HepG2 (cell line): ENCODE measurements at regions not wholly inside any gene's neighbourhood (a gene's known extent, or its start where the extent isn't known, plus 50 kb on each side); places are given as distances from the start of the nearest gene placed in this dataset.

ENCODE experiments used
- ATAC-seq: fragments of 200-7000 bp; cut with Tn5 transposase; 3 replicates; pipeline ENCODE4 v1.9.1; 2020; ENCODE audit warnings: mild to moderate bottlenecking, moderate library complexity
- BruUV-seq: library from RNA; stranded (reverse); fragments of 400-500 nt; replicated peaks from 2 replicates; lab custom pipeline; 2021; lab: Mats Ljungman, UMichigan
- CTCF ChIA-PET: fragments of 300-600 bp; formaldehyde crosslinking; extraction: SDS; loops from one replicate; lab custom pipeline; 2021; ENCODE audit warnings: low total read pairs, inconsistent platforms, low intra/inter-chr PET ratio; lab: Yijun Ruan, JAX
- POLR2A ChIA-PET: fragments of 350-600 bp; sonication (Branson Sonifier 250); formaldehyde crosslinking; loops from one replicate; lab custom pipeline; 2020; ENCODE audit warnings: antibody characterized with exemption, inconsistent platforms; lab: Yijun Ruan, JAX
- DNase-seq: peaks from one replicate; pipeline ENCODE4 v3.0.0-alpha.2; 2015; ENCODE audit warnings: low spot score
- FAIRE-seq: peaks from 3 replicates; lab custom pipeline; 2011; peaks lifted over from hg19 to GRCh38; lab: Jason Lieb, UNC
- H2AFZ ChIP-seq: one replicate; pipeline ENCODE4 v1.6.1; 2011; ENCODE audit warnings: low read length, inconsistent platforms
- H3K27ac ChIP-seq: fragments of 300-600 bp; 3 replicates; pipeline ENCODE4 v1.8.0; 2011; ENCODE audit warnings: mixed run types, mild to moderate bottlenecking, mixed read lengths, low read length, inconsistent platforms; ENCODE audit not compliant: insufficient read depth; ENCODE audit errors: extremely low read length
- H3K27me3 ChIP-seq, 2 experiments: fragments of 200-600 bp in 1 of 2; 2 replicates in 1 of 2; 3 replicates in 1 of 2; pipeline versions ENCODE4 v1.6.0 to v1.8.0; 2011; ENCODE audit warnings: low read length in 2 of 2, mild to moderate bottlenecking in 2 of 2, moderate library complexity in 2 of 2, inconsistent platforms in 1 of 2; ENCODE audit not compliant: insufficient read depth in 2 of 2, control insufficient read depth in 1 of 2
- H3K36me3 ChIP-seq, 2 experiments: fragments of 200-600 bp in 1 of 2; replicated peaks in 1 of 2; 2 replicates in 1 of 2; 3 replicates in 1 of 2; pipeline versions ENCODE4 v1.5.1 to v1.8.0; 2011; ENCODE audit warnings: low read length in 2 of 2, inconsistent platforms in 1 of 2; ENCODE audit not compliant: insufficient read depth in 2 of 2, control insufficient read depth in 1 of 2
- H3K4me1 ChIP-seq: 2 replicates; pipeline ENCODE4 v1.5.1; 2012; ENCODE audit warnings: low read length, inconsistent platforms; ENCODE audit not compliant: insufficient read depth
- H3K4me2 ChIP-seq: 2 replicates; pipeline ENCODE4 v1.6.0; 2011; ENCODE audit warnings: low read depth, low read length, inconsistent platforms
- H3K4me3 ChIP-seq, 3 experiments: fragments of 200-600 bp in 1 of 3; sonication (generic), shearing (Covaris generic) in 1 of 3; replicated peaks in 1 of 3; 2 replicates each; pipeline ENCODE4 v1.5.1; 2011 to 2016; ENCODE audit warnings: low read length in 3 of 3, inconsistent platforms in 2 of 3, low read depth in 2 of 3, mild to moderate bottlenecking in 2 of 3, control low read depth in 1 of 3, mixed read lengths in 1 of 3; ENCODE audit not compliant: insufficient read depth in 1 of 3
- H3K79me2 ChIP-seq: one replicate; pipeline ENCODE4 v1.6.1; 2011; ENCODE audit warnings: low read length, inconsistent platforms; ENCODE audit not compliant: insufficient read depth
- H3K9ac ChIP-seq: 2 replicates; pipeline ENCODE4 v1.6.0; 2011; ENCODE audit warnings: mild to moderate bottlenecking, low read depth, low read length, inconsistent platforms; ENCODE audit not compliant: insufficient read depth
- H3K9me3 ChIP-seq: 2 replicates; pipeline ENCODE4 v1.5.1; 2012; ENCODE audit warnings: mild to moderate bottlenecking, low read length
- H4K20me1 ChIP-seq: 2 replicates; pipeline ENCODE4 v1.6.0; 2011; ENCODE audit warnings: inconsistent platforms, mild to moderate bottlenecking, low read length, moderate library complexity; ENCODE audit not compliant: insufficient read depth
- EED ChIP-seq: sonication (generic); formaldehyde crosslinking; IDR thresholded peaks from 2 replicates; pipeline ENCODE4 v1.5.0; 2020; ENCODE audit warnings: mild to moderate bottlenecking, missing genetic modification reagents
- KLF16 ChIP-seq, 2 experiments: sonication (generic) in 1 of 2; formaldehyde crosslinking in 1 of 2; IDR thresholded peaks; 2 replicates each; pipeline versions ENCODE4 v1.6.1 to v1.8.0; 2016 to 2023; ENCODE audit warnings: missing genetic modification reagents in 2 of 2, missing compliant biosample characterization in 1 of 2
- PLSCR1 ChIP-seq: sonication (generic); formaldehyde crosslinking; IDR thresholded peaks from 2 replicates; pipeline ENCODE4 v1.5.0; 2020; ENCODE audit warnings: missing genetic modification reagents, mild to moderate bottlenecking, borderline replicate concordance
- SNAI1 ChIP-seq: sonication (generic); formaldehyde crosslinking; IDR thresholded peaks from 2 replicates; pipeline ENCODE4 v1.5.0; 2020; ENCODE audit warnings: mild to moderate bottlenecking, missing genetic modification reagents, borderline replicate concordance
- XRCC5 ChIP-seq: fragments of 200-400 bp; formaldehyde crosslinking; optimal IDR thresholded peaks from 2 replicates; pipeline ENCODE3; 2017; ENCODE audit warnings: mild to moderate bottlenecking, low read length
- ZFP37 ChIP-seq: sonication (generic); formaldehyde crosslinking; IDR thresholded peaks from 2 replicates; pipeline ENCODE4 v1.4.0; 2020; ENCODE audit warnings: missing genetic modification reagents, borderline replicate concordance
- ZNF598 ChIP-seq: sonication (generic); formaldehyde crosslinking; IDR thresholded peaks from 2 replicates; pipeline ENCODE4 v1.5.1; 2020; ENCODE audit warnings: mild to moderate bottlenecking, missing genetic modification reagents, borderline replicate concordance
- ZNF646 ChIP-seq: sonication (generic); formaldehyde crosslinking; IDR thresholded peaks from 2 replicates; pipeline ENCODE4 v1.9.0; 2021; ENCODE audit warnings: mild to moderate bottlenecking, missing genetic modification reagents
- ZNF660 ChIP-seq: sonication (generic); formaldehyde crosslinking; IDR thresholded peaks from 2 replicates; pipeline ENCODE4 v1.5.1; 2020; ENCODE audit warnings: mild to moderate bottlenecking, low read depth, missing genetic modification reagents, borderline replicate concordance
- ZSCAN30 ChIP-seq: sonication (generic); formaldehyde crosslinking; IDR thresholded peaks from 2 replicates; pipeline ENCODE4 v1.5.0; 2020; ENCODE audit warnings: mild to moderate bottlenecking, missing genetic modification reagents
- ZSCAN5A ChIP-seq: sonication (generic); formaldehyde crosslinking; IDR thresholded peaks from 2 replicates; pipeline ENCODE4 v1.8.0; 2022; ENCODE audit warnings: mild to moderate bottlenecking, missing genetic modification reagents, borderline replicate concordance
- WGBS: methylation state at CpG from one replicate; pipeline ENCODE4 v1.1.6; 2017; ENCODE audit warnings: low lambda C conversion rate; 5-methylcytosine and 5-hydroxymethylcytosine counted together
- in situ Hi-C: cut with HindIII; loops from 2 replicates; pipeline ENCODE4 v1.10.0; 2017; ENCODE audit warnings: low pct_unique_long_range_greater_than_20kb; ENCODE audit not compliant: extremely low pct_ligation_motif_present
- intact Hi-C: fragments of 100-400 bp; cut with micrococcal nuclease; formaldehyde crosslinking; loops from one replicate; pipeline ENCODE4 v1.10.0; 2022; ENCODE audit not compliant: unreplicated experiment

- no peaks in the 10 kb centered on the region for H3K27me3 ChIP-seq
- TF ChIP-seq ZFP37: no peak
- no peak for TF ChIP-seq SNAI1 (CRISPR knock-in tag)
- TF ChIP-seq ZNF598 (CRISPR knock-in tag): no peak
- no peak for TF ChIP-seq ZSCAN30 (CRISPR knock-in tag)
- no peak for FAIRE-seq
- DNase-seq: no peak
- no peak overlapping the region for H3K27ac ChIP-seq
- no peaks in the 10 kb centered on the region for H3K79me2 ChIP-seq
- no peak overlapping the region for H3K9ac ChIP-seq
- BruUV-seq: no TSS peak
- ChIA-PET POLR2A (no interaction called here), CTCF (no interaction called here)
- no peak overlapping the region for H3K4me2 ChIP-seq
- H3K4me3 ChIP-seq: no peak overlapping the region
- H3K4me1 ChIP-seq: no peaks in the 10 kb centered on the region
- no peaks in the 10 kb centered on the region for H3K36me3 ChIP-seq
- in situ Hi-C loops (no loop called here), intact Hi-C loops (no loop called here)
- peaks cover 91% of the 10 kb centered on the region for H3K9me3 ChIP-seq
- no peak overlapping the region for H2AFZ ChIP-seq
- ATAC-seq: no peak
- no peaks in the 10 kb centered on the region for H4K20me1 ChIP-seq
Observed at GRCh38 chr14:27372771-27373170, 774.9 kb upstream of the NOVA1 start.

GRCh38 chr14:27384124-27384523 lies 786.3 kb upstream of the NOVA1 start:
- DNase-seq: no peak
- in situ Hi-C loops: no loop called here
- no peak for ATAC-seq
- Histone ChIP-seq H4K20me1 (no peaks in the 10 kb centered on the region), H2AFZ (no peak overlapping the region), H3K9ac (no peak overlapping the region), H3K79me2 (no peaks in the 10 kb centered on the region), H3K36me3 (no peaks in the 10 kb centered on the region), H3K9me3 (peaks cover 90% of the 10 kb centered on the region), H3K27ac (no peak overlapping the region), H3K4me3 (no peak overlapping the region), H3K4me1 (no peaks in the 10 kb centered on the region), H3K27me3 (no peaks in the 10 kb centered on the region), H3K4me2 (no peak overlapping the region)
- no peak for FAIRE-seq
- intact Hi-C loops: no loop called here
- ChIA-PET POLR2A (no interaction called here), CTCF (no interaction called here)
- BruUV-seq: no TSS peak
- 4% methylated on average over 9 of the region's 9 CpGs for WGBS
- no peak for TF ChIP-seq ZNF660
- TF ChIP-seq ZNF646 (CRISPR knock-in tag): no peak
- no peak for TF ChIP-seq EED (CRISPR knock-in tag)
- no peak for TF ChIP-seq PLSCR1
- no peak for TF ChIP-seq KLF16 (CRISPR knock-in tag; IDR thresholded peaks at IDR 0.05)
- no peak for TF ChIP-seq ZSCAN5A (CRISPR knock-in tag)
- TF ChIP-seq XRCC5: no peak
